ENCODE measurements at regions not wholly inside any gene's neighbourhood (a gene's known extent, or its start where the extent isn't known, plus 50 kb on each side); places are given as distances from the start of the nearest gene placed in this dataset.

DNA sequence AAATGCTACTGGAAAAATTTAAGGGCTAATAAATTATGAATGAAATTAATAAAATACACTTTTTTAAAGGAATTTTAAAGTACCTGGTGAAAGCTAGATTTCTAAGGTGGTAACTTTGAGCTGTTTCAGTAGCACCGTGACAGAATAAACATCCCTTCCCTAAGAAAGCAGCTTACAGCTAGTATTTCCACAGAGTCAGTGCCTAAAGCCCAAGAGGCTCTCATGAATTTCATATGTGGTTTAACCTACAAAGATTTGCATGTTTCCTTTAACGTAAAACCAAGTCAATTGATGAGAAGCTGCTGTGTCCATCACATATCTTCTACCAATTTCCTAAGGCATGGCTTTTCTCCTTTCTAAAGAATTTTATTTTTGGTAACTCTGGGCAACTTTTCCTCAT, 56.8 kb downstream of the IFNG start:
- Histone ChIP-seq H3K27ac (ENCODE audit: low read length) (no peak overlapping the region), H3K4me3 (ENCODE audit: control insufficient read depth in 1 of 2, extremely low read depth in 1 of 2, low read length in 1 of 2) (no peak overlapping the region), H3K4me1 (ENCODE audit: control insufficient read depth in 1 of 2, extremely low read depth in 1 of 2, insufficient read depth in 2 of 2, low read length in 2 of 2) (no peaks in the 10 kb centered on the region), H3K36me3 (ENCODE audit: control insufficient read depth in 2 of 2, extremely low read depth in 1 of 2, insufficient read depth in 1 of 2, low read length in 1 of 2) (no peaks in the 10 kb centered on the region), H3K27me3 (replicated peaks in 1 of 2; ENCODE audit: control insufficient read depth in 2 of 2, extremely low read depth in 1 of 2, insufficient read depth in 2 of 2, low read length in 1 of 2) (no peaks in the 10 kb centered on the region), H3K9me3 (no peaks in the 10 kb centered on the region)
- no peaks in the 10 kb centered on the region for H3K4me1 Mint-ChIP-seq
- no peaks in the 10 kb centered on the region for H3K27me3 Mint-ChIP-seq
- H3K9me3 Mint-ChIP-seq, result no peaks in the 10 kb centered on the region
- POLR2A ChIA-PET, result no interaction called here
- no peak overlapping the region for H3K4me3 Mint-ChIP-seq
- CTCF ChIA-PET, result no interaction called here
- DNase-seq (no peak), ATAC-seq (replicated peaks in 1 of 4) (no peak)
- no CpG with 5 or more reads among the region's 2 CpGs for WGBS (ENCODE audit: insufficient coverage)
- no peaks in the 10 kb centered on the region for H3K36me3 Mint-ChIP-seq
- no peak overlapping the region for H3K27ac Mint-ChIP-seq

- WGBS (ENCODE audit: insufficient coverage), result no CpG with 5 or more reads among the region's 2 CpGs
These were observed 57.4 kb downstream of the IFNG start for GRCh38 chr12:68102163-68102562.

DNA sequence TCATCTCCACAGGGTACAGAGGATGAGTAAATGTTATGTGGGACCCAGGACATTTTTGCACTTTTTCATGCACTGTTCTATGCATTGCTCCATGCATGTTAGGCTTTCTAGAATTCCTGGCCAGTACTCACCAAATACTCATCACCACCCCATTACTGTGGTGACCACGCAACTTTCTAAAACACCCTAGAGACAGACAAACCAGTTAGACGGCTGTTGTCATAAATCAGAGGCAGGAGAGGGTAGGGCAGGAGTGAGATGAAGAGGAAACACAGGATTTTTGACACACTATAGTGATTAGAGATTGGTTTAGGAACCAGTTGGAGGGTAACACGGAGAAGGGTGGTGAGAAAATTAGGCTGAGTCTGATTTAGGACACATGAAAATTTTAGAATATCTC, 59.3 kb downstream of the IFNG start:
- Mint-ChIP-seq H3K36me3 (no peaks in the 10 kb centered on the region), H3K27ac (no peak overlapping the region), H3K9me3 (no peaks in the 10 kb centered on the region), H3K27me3 (peaks cover 0 to 4% of the 10 kb centered on the region in 2 donors), H3K4me1 (no peaks in the 10 kb centered on the region), H3K4me3 (no peak overlapping the region)
- Histone ChIP-seq H3K27me3 (replicated peaks in 1 of 2; ENCODE audit: control insufficient read depth in 2 of 2, extremely low read depth in 1 of 2, insufficient read depth in 2 of 2, low read length in 1 of 2) (no peaks in the 10 kb centered on the region), H3K9me3 (no peaks in the 10 kb centered on the region), H3K36me3 (ENCODE audit: control insufficient read depth in 2 of 2, extremely low read depth in 1 of 2, insufficient read depth in 1 of 2, low read length in 1 of 2) (no peaks in the 10 kb centered on the region), H3K4me3 (ENCODE audit: control insufficient read depth in 1 of 2, extremely low read depth in 1 of 2, low read length in 1 of 2) (no peak overlapping the region), H3K4me1 (ENCODE audit: control insufficient read depth in 1 of 2, extremely low read depth in 1 of 2, insufficient read depth in 2 of 2, low read length in 2 of 2) (no peaks in the 10 kb centered on the region), H3K27ac (ENCODE audit: low read length) (no peak overlapping the region)
- no peak for DNase-seq
- ChIA-PET CTCF (no interaction called here), POLR2A (no interaction called here)
- no peak for ATAC-seq (replicated peaks in 1 of 4)
- WGBS (ENCODE audit: insufficient coverage), result no CpG with 5 or more reads among the region's 3 CpGs

More at GRCh38 chr12:68102163-68102562, 57.4 kb downstream of the IFNG start:
- ChIA-PET POLR2A (no interaction called here), CTCF (no interaction called here)
- H3K4me1 Mint-ChIP-seq, result no peaks in the 10 kb centered on the region
- no peaks in the 10 kb centered on the region for H3K27me3 Mint-ChIP-seq
- no peak for ATAC-seq (replicated peaks in 1 of 4)
- Histone ChIP-seq H3K36me3 (ENCODE audit: control insufficient read depth in 2 of 2, extremely low read depth in 1 of 2, insufficient read depth in 1 of 2, low read length in 1 of 2) (no peaks in the 10 kb centered on the region), H3K9me3 (no peaks in the 10 kb centered on the region), H3K27ac (ENCODE audit: low read length) (no peak overlapping the region), H3K27me3 (replicated peaks in 1 of 2; ENCODE audit: control insufficient read depth in 2 of 2, extremely low read depth in 1 of 2, insufficient read depth in 2 of 2, low read length in 1 of 2) (no peaks in the 10 kb centered on the region), H3K4me3 (ENCODE audit: control insufficient read depth in 1 of 2, extremely low read depth in 1 of 2, low read length in 1 of 2) (no peak overlapping the region), H3K4me1 (ENCODE audit: control insufficient read depth in 1 of 2, extremely low read depth in 1 of 2, insufficient read depth in 2 of 2, low read length in 2 of 2) (no peaks in the 10 kb centered on the region)
- H3K4me3 Mint-ChIP-seq, result no peak overlapping the region
- H3K9me3 Mint-ChIP-seq, result no peaks in the 10 kb centered on the region
- no peak for DNase-seq
- no peak overlapping the region for H3K27ac Mint-ChIP-seq
- H3K36me3 Mint-ChIP-seq, result no peaks in the 10 kb centered on the region

DNA sequence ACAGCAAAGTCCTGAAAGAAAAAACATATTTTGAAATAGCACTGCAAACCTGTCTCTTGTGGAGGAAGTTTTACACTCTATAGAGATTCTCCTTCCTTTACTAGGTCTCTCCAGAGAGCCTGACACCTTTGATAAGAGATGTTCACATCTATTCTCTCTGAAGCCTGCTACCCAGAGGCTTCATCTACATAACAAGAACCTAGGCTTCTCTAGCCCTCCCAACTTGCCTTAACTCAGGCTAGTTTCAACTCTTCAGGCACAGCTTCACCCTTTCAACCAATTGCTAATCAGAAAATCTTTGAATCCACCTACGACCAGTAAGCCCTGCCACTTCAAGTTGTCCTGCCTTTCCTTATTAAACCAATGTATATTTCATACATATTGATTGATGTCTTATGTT, 60.6 kb downstream of the IFNG start:
- CTCF ChIA-PET, result no interaction called here

DNA sequence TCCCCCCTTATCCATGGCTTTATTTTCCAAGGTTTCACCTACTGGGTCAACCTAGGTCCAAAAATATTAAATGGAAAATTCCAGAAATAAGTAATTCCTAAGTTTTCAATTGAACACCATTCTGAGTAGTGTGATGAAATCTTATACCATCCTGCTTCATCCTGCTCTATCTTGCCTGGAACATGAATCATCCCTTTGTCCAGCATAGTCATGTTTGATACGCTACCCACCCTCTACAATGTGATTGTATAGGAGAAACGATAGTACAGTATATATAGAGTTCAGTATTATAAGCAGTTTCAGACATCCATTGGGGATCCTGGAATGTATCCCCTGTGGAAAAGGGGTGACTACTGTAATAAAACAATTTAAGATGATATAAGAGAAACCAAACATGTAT, 62.2 kb downstream of the IFNG start:
- ChIA-PET CTCF (no interaction called here), POLR2A (no interaction called here)
- H3K36me3 Mint-ChIP-seq, result no peaks in the 10 kb centered on the region
- Histone ChIP-seq H3K4me3 (ENCODE audit: control insufficient read depth in 1 of 2, extremely low read depth in 1 of 2, low read length in 1 of 2) (no peak overlapping the region), H3K9me3 (no peaks in the 10 kb centered on the region), H3K27me3 (replicated peaks in 1 of 2; ENCODE audit: control insufficient read depth in 2 of 2, extremely low read depth in 1 of 2, insufficient read depth in 2 of 2, low read length in 1 of 2) (no peaks in the 10 kb centered on the region), H3K4me1 (ENCODE audit: control insufficient read depth in 1 of 2, extremely low read depth in 1 of 2, insufficient read depth in 2 of 2, low read length in 2 of 2) (peaks cover 0 to 2% of the 10 kb centered on the region in 2 experiments), H3K36me3 (ENCODE audit: control insufficient read depth in 2 of 2, extremely low read depth in 1 of 2, insufficient read depth in 1 of 2, low read length in 1 of 2) (no peaks in the 10 kb centered on the region), H3K27ac (ENCODE audit: low read length) (no peak overlapping the region)
- peaks cover 0 to 4% of the 10 kb centered on the region in 2 donors for H3K27me3 Mint-ChIP-seq
- ATAC-seq (replicated peaks in 1 of 4), result no peak
- H3K9me3 Mint-ChIP-seq, result no peaks in the 10 kb centered on the region
- no peak overlapping the region for H3K27ac Mint-ChIP-seq
- peaks cover 0 to 4% (median 0%) of the 10 kb centered on the region in 3 donors for H3K4me1 Mint-ChIP-seq
- WGBS (ENCODE audit: insufficient coverage), result no CpG with 5 or more reads among the region's 2 CpGs
- DNase-seq, result no peak
- no peak overlapping the region for H3K4me3 Mint-ChIP-seq

More for the DNA sequence above, 60.6 kb downstream of the IFNG start:
- DNase-seq (no peak), ATAC-seq (replicated peaks in 1 of 4) (no peak)
- peaks cover 0 to 4% (median 0%) of the 10 kb centered on the region in 3 donors for H3K4me1 Mint-ChIP-seq
- H3K27me3 Mint-ChIP-seq, result peaks cover 0 to 4% of the 10 kb centered on the region in 2 donors
- no peaks in the 10 kb centered on the region for H3K27me3 ChIP-seq (replicated peaks in 1 of 2; ENCODE audit: control insufficient read depth in 2 of 2, extremely low read depth in 1 of 2, insufficient read depth in 2 of 2, low read length in 1 of 2)
- H3K4me3 Mint-ChIP-seq, result no peak overlapping the region
- no CpG with 5 or more reads among the region's 1 CpG for WGBS (ENCODE audit: insufficient coverage)
- no peak overlapping the region for H3K27ac Mint-ChIP-seq
- H3K9me3 ChIP-seq, result no peaks in the 10 kb centered on the region
- H3K36me3 ChIP-seq (ENCODE audit: control insufficient read depth in 2 of 2, extremely low read depth in 1 of 2, insufficient read depth in 1 of 2, low read length in 1 of 2), result no peaks in the 10 kb centered on the region
- no peak overlapping the region for H3K4me3 ChIP-seq (ENCODE audit: control insufficient read depth in 1 of 2, extremely low read depth in 1 of 2, low read length in 1 of 2)
- H3K27ac ChIP-seq (ENCODE audit: low read length), result no peak overlapping the region
- no peaks in the 10 kb centered on the region for H3K4me1 ChIP-seq (ENCODE audit: control insufficient read depth in 1 of 2, extremely low read depth in 1 of 2, insufficient read depth in 2 of 2, low read length in 2 of 2)
- H3K36me3 Mint-ChIP-seq, result no peaks in the 10 kb centered on the region
- POLR2A ChIA-PET, result no interaction called here
- H3K9me3 Mint-ChIP-seq, result no peaks in the 10 kb centered on the region

DNA sequence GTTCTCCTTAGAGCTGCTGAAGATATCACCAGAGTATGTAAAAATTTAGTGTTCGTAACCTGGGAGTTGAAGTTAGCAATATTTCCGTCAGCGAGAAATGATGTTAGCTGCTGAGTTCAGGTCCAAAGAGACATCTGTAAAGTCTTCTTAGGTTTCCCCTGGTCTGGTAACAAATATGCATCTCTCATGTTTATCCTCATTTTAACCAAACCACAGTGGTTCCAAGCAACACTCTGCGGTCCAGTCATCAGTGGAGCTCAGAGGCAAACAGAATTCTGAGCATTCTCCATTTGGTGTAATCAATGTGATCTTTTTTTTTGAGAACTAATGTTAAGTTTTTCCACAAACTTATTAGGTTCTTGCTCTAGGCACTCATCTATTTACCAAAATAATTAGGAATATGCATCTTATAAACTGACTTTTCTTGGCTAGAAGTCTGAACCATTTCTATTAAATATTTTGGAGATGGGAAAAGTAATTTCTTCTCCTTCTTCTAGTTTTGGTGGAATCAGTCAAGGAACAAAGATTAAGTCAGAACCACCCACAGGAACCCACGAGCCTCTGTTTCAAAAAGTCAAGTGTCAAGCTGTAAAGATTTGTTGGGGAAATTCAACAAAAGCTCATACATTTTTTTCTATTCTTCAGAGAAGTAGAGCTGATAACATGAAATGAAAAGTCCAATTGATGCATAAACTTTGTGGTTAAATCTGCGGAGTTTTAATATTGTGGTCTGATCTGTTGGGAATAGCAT, 64.7 kb downstream of the IFNG start:
- Mint-ChIP-seq H3K4me3 (no peak overlapping the region), H3K36me3 (peaks cover 3% of the 10 kb centered on the region), H3K27me3 (peaks cover 0 to 4% of the 10 kb centered on the region in 2 donors), H3K27ac (no peak overlapping the region), H3K9me3 (peaks cover 0 to 6% (median 3%) of the 10 kb centered on the region in 3 donors), H3K4me1 (peaks cover 0 to 4% (median 0%) of the 10 kb centered on the region in 3 donors)
- ATAC-seq (replicated peaks in 1 of 4) (no peak), DNase-seq (no peak)
- no peaks in the 10 kb centered on the region for H3K27me3 ChIP-seq (replicated peaks in 1 of 2; ENCODE audit: control insufficient read depth in 2 of 2, extremely low read depth in 1 of 2, insufficient read depth in 2 of 2, low read length in 1 of 2)
- peaks cover 0 to 2% of the 10 kb centered on the region in 2 experiments for H3K4me1 ChIP-seq (ENCODE audit: control insufficient read depth in 1 of 2, extremely low read depth in 1 of 2, insufficient read depth in 2 of 2, low read length in 2 of 2)
- ChIA-PET CTCF (no interaction called here), POLR2A (no interaction called here)
- H3K27ac ChIP-seq (ENCODE audit: low read length), result no peak overlapping the region
- no peaks in the 10 kb centered on the region for H3K9me3 ChIP-seq
- H3K4me3 ChIP-seq (ENCODE audit: control insufficient read depth in 1 of 2, extremely low read depth in 1 of 2, low read length in 1 of 2), result no peak overlapping the region
- no CpG with 5 or more reads among the region's 6 CpGs for WGBS (ENCODE audit: insufficient coverage)
- H3K36me3 ChIP-seq (ENCODE audit: control insufficient read depth in 2 of 2, extremely low read depth in 1 of 2, insufficient read depth in 1 of 2, low read length in 1 of 2), result no peaks in the 10 kb centered on the region

- H3K4me3 ChIP-seq (ENCODE audit: control insufficient read depth in 1 of 2, extremely low read depth in 1 of 2, low read length in 1 of 2), result no peak overlapping the region
- H3K9me3 ChIP-seq, result no peaks in the 10 kb centered on the region
- H3K36me3 ChIP-seq (ENCODE audit: control insufficient read depth in 2 of 2, extremely low read depth in 1 of 2, insufficient read depth in 1 of 2, low read length in 1 of 2), result no peaks in the 10 kb centered on the region
- ChIA-PET CTCF (no interaction called here), POLR2A (no interaction called here)
- Mint-ChIP-seq H3K9me3 (peaks cover 5 to 12% (median 5%) of the 10 kb centered on the region in 3 donors), H3K36me3 (peaks cover 7% of the 10 kb centered on the region), H3K27ac (no peak overlapping the region), H3K4me3 (no peak overlapping the region), H3K27me3 (peaks cover 0 to 4% of the 10 kb centered on the region in 2 donors), H3K4me1 (peaks cover 0 to 4% (median 0%) of the 10 kb centered on the region in 3 donors)
- no CpG with 5 or more reads among the region's 2 CpGs for WGBS (ENCODE audit: insufficient coverage)
- no peak overlapping the region for H3K27ac ChIP-seq (ENCODE audit: low read length)
- ATAC-seq (replicated peaks in 1 of 4) (no peak), DNase-seq (no peak)
- peaks cover 0 to 2% of the 10 kb centered on the region in 2 experiments for H3K4me1 ChIP-seq (ENCODE audit: control insufficient read depth in 1 of 2, extremely low read depth in 1 of 2, insufficient read depth in 2 of 2, low read length in 2 of 2)
- no peaks in the 10 kb centered on the region for H3K27me3 ChIP-seq (replicated peaks in 1 of 2; ENCODE audit: control insufficient read depth in 2 of 2, extremely low read depth in 1 of 2, insufficient read depth in 2 of 2, low read length in 1 of 2)
These were observed 65.3 kb downstream of the IFNG start for GRCh38 chr12:68094195-68094594.
